ENCODE measurements at regions not wholly inside any gene's neighbourhood (a gene's known extent, or its start where the extent isn't known, plus 50 kb on each side); places are given as distances from the start of the nearest gene placed in this dataset.

- Histone ChIP-seq H3K4me3 (ENCODE audit: low read length) (no peak overlapping the region), H3K36me3 (ENCODE audit: insufficient read depth, low read length) (no peaks in the 10 kb centered on the region), H3K27me3 (ENCODE audit: control insufficient read depth in 1 of 2, insufficient read depth in 2 of 2, low read length in 2 of 2) (no peaks in the 10 kb centered on the region), H3K4me1 (ENCODE audit: insufficient read depth, low read length) (no peaks in the 10 kb centered on the region), H3K9me3 (ENCODE audit: control insufficient read depth in 1 of 2, insufficient read depth in 1 of 2, low read length in 2 of 2) (no peaks in the 10 kb centered on the region), H3K27ac (ENCODE audit: low read depth in 1 of 2, low read length in 2 of 2) (no peak overlapping the region)
- no peaks in the 10 kb centered on the region for H3K4me1 Mint-ChIP-seq (ENCODE audit: low read depth)
- H3K27me3 Mint-ChIP-seq = no peaks in the 10 kb centered on the region
- no peak overlapping the region for H3K4me3 Mint-ChIP-seq
- ATAC-seq (ENCODE audit: poor library complexity) (no peak), DNase-seq (no peak)
- intact Hi-C loops (cut with DNase I, micrococcal nuclease) = no loop called here
- ChIA-PET CTCF (no interaction called here), POLR2A (no interaction called here)
- TF ChIP-seq CTCF (IDR thresholded peaks at IDR 0.05) = no peak
- no peaks in the 10 kb centered on the region for H3K36me3 Mint-ChIP-seq (ENCODE audit: low read depth)
- H3K9me3 Mint-ChIP-seq = no peaks in the 10 kb centered on the region
- no peak overlapping the region for H3K27ac Mint-ChIP-seq
Measured at GRCh38 chr11:109138196-109138595, 283.8 kb upstream of the C11orf87 start.

- H3K27ac Mint-ChIP-seq = no peak overlapping the region
- intact Hi-C loops (cut with DNase I, micrococcal nuclease) = no loop called here
- no peak for ATAC-seq (ENCODE audit: poor library complexity)
Measured at GRCh38 chr11:109140426-109140825, 281.6 kb upstream of the C11orf87 start.

GRCh38 chr11:109140857-109141515 lies 281.0 kb upstream of the C11orf87 start:
- DNase-seq (no peak), ATAC-seq (ENCODE audit: poor library complexity) (no peak)
- peaks cover 0 to 5% of the 10 kb centered on the region in 2 experiments for H3K9me3 ChIP-seq (ENCODE audit: control insufficient read depth in 1 of 2, insufficient read depth in 1 of 2, low read length in 2 of 2)
- Mint-ChIP-seq H3K9me3 (peaks cover 2% of the 10 kb centered on the region), H3K27me3 (no peaks in the 10 kb centered on the region), H3K4me3 (no peak overlapping the region), H3K4me1 (ENCODE audit: low read depth) (no peaks in the 10 kb centered on the region), H3K36me3 (ENCODE audit: low read depth) (no peaks in the 10 kb centered on the region), H3K27ac (no peak overlapping the region)
- no peaks in the 10 kb centered on the region for H3K4me1 ChIP-seq (ENCODE audit: insufficient read depth, low read length)
- no peak overlapping the region for H3K27ac ChIP-seq (ENCODE audit: low read depth in 1 of 2, low read length in 2 of 2)
- intact Hi-C loops (cut with DNase I, micrococcal nuclease) = no loop called here
- no peaks in the 10 kb centered on the region for H3K27me3 ChIP-seq (ENCODE audit: control insufficient read depth in 1 of 2, insufficient read depth in 2 of 2, low read length in 2 of 2)
- POLR2A ChIA-PET = no interaction called here
- no peak for TF ChIP-seq CTCF (IDR thresholded peaks at IDR 0.05)
- CTCF ChIA-PET = no interaction called here
- H3K4me3 ChIP-seq (ENCODE audit: low read length) = no peak overlapping the region
- no peaks in the 10 kb centered on the region for H3K36me3 ChIP-seq (ENCODE audit: insufficient read depth, low read length)

More at GRCh38 chr11:109140426-109140825, 281.6 kb upstream of the C11orf87 start:
- Histone ChIP-seq H3K9me3 (ENCODE audit: control insufficient read depth in 1 of 2, insufficient read depth in 1 of 2, low read length in 2 of 2) (peaks cover 0 to 4% of the 10 kb centered on the region in 2 experiments), H3K4me1 (ENCODE audit: insufficient read depth, low read length) (no peaks in the 10 kb centered on the region), H3K36me3 (ENCODE audit: insufficient read depth, low read length) (no peaks in the 10 kb centered on the region), H3K27me3 (ENCODE audit: control insufficient read depth in 1 of 2, insufficient read depth in 2 of 2, low read length in 2 of 2) (no peaks in the 10 kb centered on the region), H3K4me3 (ENCODE audit: low read length) (no peak overlapping the region), H3K27ac (ENCODE audit: low read depth in 1 of 2, low read length in 2 of 2) (no peak overlapping the region)
- Mint-ChIP-seq H3K36me3 (ENCODE audit: low read depth) (no peaks in the 10 kb centered on the region), H3K4me1 (ENCODE audit: low read depth) (no peaks in the 10 kb centered on the region), H3K4me3 (no peak overlapping the region), H3K9me3 (peaks cover 2% of the 10 kb centered on the region), H3K27me3 (no peaks in the 10 kb centered on the region)
- DNase-seq = no peak
- ChIA-PET CTCF (no interaction called here), POLR2A (no interaction called here)
- TF ChIP-seq CTCF (IDR thresholded peaks at IDR 0.05) = no peak

Data from CD4-positive, alpha-beta T cell (primary cell).